D721Med (cell line): ENCODE measurements at regions not wholly inside any gene's neighbourhood (a gene's known extent, or its start where the extent isn't known, plus 50 kb on each side); places are given as distances from the start of the nearest gene placed in this dataset.

Experiments
- DNase-seq: peaks from one replicate; pipeline ENCODE4 v3.0.0; 2011; ENCODE audit warnings: low spot score; ENCODE audit not compliant: insufficient read length
- FAIRE-seq: peaks from 2 replicates; lab custom pipeline; 2011; peaks lifted over from hg19 to GRCh38; lab: Jason Lieb, UNC
- CTCF ChIP-seq: IDR thresholded peaks from 2 replicates; pipeline ENCODE4 v1.5.1; 2012; ENCODE audit warnings: mild to moderate bottlenecking, control low read depth; ENCODE audit not compliant: insufficient read depth; ENCODE audit errors: missing control alignments

- no peak for TF ChIP-seq CTCF
- FAIRE-seq (no peak), DNase-seq (no peak)
Observed at GRCh38 chr2:122583159-122583917, 827.9 kb downstream of the TSN start.

GRCh38 chr2:122590524-122590923 is 835.1 kb downstream of the TSN start:
- FAIRE-seq = no peak
- DNase-seq = no peak

GRCh38 chr2:122595065-122595464 is 839.6 kb downstream of the TSN start:
- no peak for TF ChIP-seq CTCF
- DNase-seq (no peak), FAIRE-seq (no peak)

More at GRCh38 chr2:122590524-122590923, 835.1 kb downstream of the TSN start:
- TF ChIP-seq CTCF = no peak

GRCh38 chr2:122596598-122596997 is 841.1 kb downstream of the TSN start:
- FAIRE-seq (no peak), DNase-seq (no peak)
- no peak for TF ChIP-seq CTCF

GRCh38 chr2:122598784-122599183 is 843.3 kb downstream of the TSN start:
- no peak for TF ChIP-seq CTCF
- FAIRE-seq (no peak), DNase-seq (no peak)

- no peak for DNase-seq
- no peak for FAIRE-seq
- no peak for TF ChIP-seq CTCF
Observed at GRCh38 chr2:122610948-122611609, 855.6 kb downstream of the TSN start.

- no peak for TF ChIP-seq CTCF
- DNase-seq (no peak), FAIRE-seq (no peak)
Observed at GRCh38 chr2:122622934-122623333, 867.5 kb downstream of the TSN start.
